GM12878 (cell line): ENCODE measurements at regions not wholly inside any gene's neighbourhood (a gene's known extent, or its start where the extent isn't known, plus 50 kb on each side); places are given as distances from the start of the nearest gene placed in this dataset.

Source experiments
- ATAC-seq: fragments of 200-7000 bp; cut with Tn5 transposase; 3 replicates; pipeline ENCODE4 v1.9.1; 2020; ENCODE audit warnings: mild to moderate bottlenecking, moderate library complexity
- BruUV-seq: library from RNA; stranded (reverse); fragments of 400-500 nt; replicated peaks from 2 replicates; lab custom pipeline; 2021; lab: Mats Ljungman, UMichigan
- CTCF ChIA-PET: fragments of 300-600 bp; sonication (Branson Sonifier 250); formaldehyde crosslinking; extraction: SDS; loops from one replicate; lab custom pipeline; 2021; ENCODE audit warnings: inconsistent platforms; lab: Yijun Ruan, JAX
- POLR2A ChIA-PET: fragments of 350-600 bp; formaldehyde crosslinking; extraction: SDS; loops from one replicate; lab custom pipeline; 2021; ENCODE audit warnings: inconsistent platforms; lab: Charles Lee
- RAD21 ChIA-PET: fragments of 300-600 bp; sonication (Branson Sonifier 250); formaldehyde crosslinking; loops from one replicate; lab custom pipeline; 2023; ENCODE audit warnings: antibody characterized with exemption; ENCODE audit not compliant: unreplicated experiment; lab: Charles Lee
- SMC1A ChIA-PET: fragments of 300-600 bp; sonication (Branson Sonifier 250); formaldehyde crosslinking; loops from one replicate; lab custom pipeline; 2023; ENCODE audit not compliant: unreplicated experiment, uncharacterized antibody; lab: Charles Lee
- DNase-seq: peaks from one replicate; pipeline ENCODE4 v3.0.0-alpha.2; 2011; ENCODE audit warnings: low read depth, low spot score
- FAIRE-seq: peaks from 3 replicates; lab custom pipeline; 2011; peaks lifted over from hg19 to GRCh38; lab: Jason Lieb, UNC
- H2AFZ ChIP-seq: 2 replicates; pipeline ENCODE4 v1.6.0; 2011; ENCODE audit warnings: low read depth, low read length, control low read depth; ENCODE audit not compliant: control insufficient read depth
- H3K27ac ChIP-seq: 2 replicates; pipeline ENCODE4 v1.5.1; 2011; ENCODE audit warnings: control low read depth; ENCODE audit not compliant: control insufficient read depth, insufficient read depth
- H3K27me3 ChIP-seq, 2 experiments: replicated peaks in 1 of 2; 2 replicates each; pipeline versions ENCODE4 v1.6.0 to v1.6.1; 2011; ENCODE audit warnings: low read length in 1 of 2; ENCODE audit not compliant: control insufficient read depth in 2 of 2, insufficient read depth in 2 of 2
- H3K36me3 ChIP-seq, 2 experiments: 2 replicates each; pipeline ENCODE4 v1.5.1; 2011; ENCODE audit warnings: low read length in 1 of 2; ENCODE audit not compliant: control insufficient read depth in 2 of 2, insufficient read depth in 2 of 2
- H3K4me1 ChIP-seq: 2 replicates; pipeline ENCODE4 v1.6.1; 2011; ENCODE audit warnings: mild to moderate bottlenecking, low read length, moderate library complexity, mixed read lengths; ENCODE audit not compliant: control insufficient read depth, insufficient read depth
- H3K4me2 ChIP-seq: 2 replicates; pipeline ENCODE4 v1.6.0; 2011; ENCODE audit warnings: control low read depth; ENCODE audit not compliant: control insufficient read depth, insufficient read depth
- H3K4me3 ChIP-seq: fragments of 200-600 bp; sonication (generic); 2 replicates; pipeline ENCODE4 v1.5.1; 2016
- H3K79me2 ChIP-seq: 2 replicates; pipeline ENCODE4 v1.6.0; 2011; ENCODE audit warnings: low read length; ENCODE audit not compliant: control insufficient read depth, insufficient read depth
- H3K9ac ChIP-seq: 2 replicates; pipeline ENCODE4 v1.8.0; 2011; ENCODE audit warnings: low read length, control low read depth, mixed read lengths; ENCODE audit not compliant: control insufficient read depth, insufficient read depth
- H3K9me3 ChIP-seq: replicated peaks from 3 replicates; pipeline ENCODE4 v1.5.1; 2011; ENCODE audit warnings: mild to moderate bottlenecking, low read length; ENCODE audit not compliant: control insufficient read depth, insufficient read depth
- H4K20me1 ChIP-seq: 2 replicates; pipeline ENCODE4 v1.6.0; 2011; ENCODE audit not compliant: control insufficient read depth, insufficient read depth
- CEBPZ ChIP-seq: fragments of 150-350 bp; IDR thresholded peaks from 2 replicates; pipeline ENCODE4 v1.6.1; 2016; ENCODE audit warnings: low read depth, low read length
- ESRRA ChIP-seq: IDR thresholded peaks from 2 replicates; pipeline ENCODE4 v1.6.1; 2012; ENCODE audit warnings: mild to moderate bottlenecking, low read length, improper control_type of control experiment
- HDAC6 ChIP-seq: fragments of 200-600 bp; sonication (generic); IDR thresholded peaks from one replicate; pipeline ENCODE4 v1.8.0; 2017; ENCODE audit warnings: antibody characterized with exemption; ENCODE audit not compliant: unreplicated experiment
- MEF2A ChIP-seq: IDR thresholded peaks from 2 replicates; pipeline ENCODE4 v1.6.1; 2011; ENCODE audit warnings: low read depth, mild to moderate bottlenecking, low read length, moderate library complexity; ENCODE audit not compliant: insufficient read depth
- MXI1 ChIP-seq: fragments of 150-350 bp; IDR thresholded peaks from 2 replicates; pipeline ENCODE4 v1.6.1; 2011; ENCODE audit warnings: low read depth, mild to moderate bottlenecking, inconsistent platforms, low read length, improper control_type of control experiment
- NFYB ChIP-seq: IDR thresholded peaks from 2 replicates; pipeline ENCODE4 v1.6.1; 2011; ENCODE audit warnings: low read depth, mild to moderate bottlenecking, low read length, improper control_type of control experiment, moderate library complexity; ENCODE audit not compliant: insufficient read depth
- SIN3A ChIP-seq: IDR thresholded peaks from 2 replicates; pipeline ENCODE4 v1.6.1; 2012; ENCODE audit warnings: low read depth, low read length, improper control_type of control experiment
- STAT3 ChIP-seq: IDR thresholded peaks from 2 replicates; pipeline ENCODE4 v1.6.1; 2011; ENCODE audit warnings: low read depth, low read length, improper control_type of control experiment
- YY1 ChIP-seq: IDR thresholded peaks from 2 replicates; pipeline ENCODE4 v1.6.1; 2011; ENCODE audit warnings: low read depth, mild to moderate bottlenecking, low read length
- ZBTB40 ChIP-seq: fragments of 450-650 bp; IDR thresholded peaks from 2 replicates; pipeline ENCODE4 v1.6.1; 2016; ENCODE audit warnings: mild to moderate bottlenecking, moderate library complexity, borderline replicate concordance
- ZNF217 ChIP-seq: fragments of 450-650 bp; IDR thresholded peaks from 2 replicates; pipeline ENCODE4 v1.6.1; 2017; ENCODE audit warnings: antibody characterized with exemption, mild to moderate bottlenecking
- ZNF24 ChIP-seq: fragments of 450-650 bp; IDR thresholded peaks from 2 replicates; pipeline ENCODE4 v1.6.1; 2017; ENCODE audit warnings: antibody characterized with exemption, mild to moderate bottlenecking
- ZNF274 ChIP-seq: IDR thresholded peaks from one replicate; pipeline ENCODE4 v1.8.0; 2011; ENCODE audit not compliant: insufficient read length, insufficient read depth
- ZZZ3 ChIP-seq: IDR thresholded peaks from 2 replicates; pipeline ENCODE4 v1.6.1; 2011; ENCODE audit warnings: low read depth; ENCODE audit not compliant: control insufficient read depth, insufficient read length
- WGBS: methylation state at CpG from one replicate; pipeline ENCODE4 v1.1.6; 2016; ENCODE audit warnings: low lambda C conversion rate; ENCODE audit not compliant: insufficient replicate concordance, insufficient coverage; ENCODE audit errors: missing lambda C conversion rate; 5-methylcytosine and 5-hydroxymethylcytosine counted together
- in situ Hi-C: fragments of 300-500 bp; cut with MboI; formaldehyde crosslinking; loops from 9 replicates; pipeline ENCODE4 v1.14.3; 2018; ENCODE audit warnings: mixed read lengths
- intact Hi-C: fragments of 100-400 bp; cut with micrococcal nuclease; formaldehyde crosslinking; loops from one replicate; pipeline ENCODE4 v1.14.2; 2022; ENCODE audit not compliant: unreplicated experiment

- Histone ChIP-seq H3K4me1 (no peaks in the 10 kb centered on the region), H4K20me1 (no peaks in the 10 kb centered on the region), H3K4me2 (no peak overlapping the region), H3K9ac (no peak overlapping the region), H3K9me3 (no peaks in the 10 kb centered on the region), H2AFZ (no peak overlapping the region), H3K36me3 (no peaks in the 10 kb centered on the region), H3K79me2 (no peaks in the 10 kb centered on the region), H3K4me3 (no peak overlapping the region), H3K27me3 (no peaks in the 10 kb centered on the region), H3K27ac (no peak overlapping the region)
- intact Hi-C loops (no loop called here), in situ Hi-C loops (no loop called here)
- CTCF ChIA-PET = no interaction called here
- no peak for FAIRE-seq
- RAD21 ChIA-PET = no interaction called here
- DNase-seq = no peak
- POLR2A ChIA-PET = no interaction called here
- SMC1A ChIA-PET = interaction anchor here (0.7 to 1.4 kb wide), 2 partner anchors 10 to 300 kb away, joined by 3 read pairs; no protein-coding TSS in a partner anchor
- BruUV-seq = no TSS peak
- 2% methylated on average over 3 of the region's 3 CpGs for WGBS
- ATAC-seq = no peak
- no peak for TF ChIP-seq HDAC6
- TF ChIP-seq MXI1 = no peak
- no peak for TF ChIP-seq ESRRA
- TF ChIP-seq NFYB = no peak
- no peak for TF ChIP-seq MEF2A
- TF ChIP-seq ZNF24 = no peak
- no peak for TF ChIP-seq YY1
- no peak for TF ChIP-seq STAT3
- no peak for TF ChIP-seq ZNF217
- TF ChIP-seq CEBPZ = no peak
- no peak for TF ChIP-seq ZNF274
- TF ChIP-seq SIN3A = no peak
- no peak for TF ChIP-seq ZBTB40
- TF ChIP-seq ZZZ3 = no peak
These were observed 263.5 kb downstream of the NOVA1 start for GRCh38 chr14:26334288-26334687.
